MCF 10A (cell line): ENCODE measurements at regions not wholly inside any gene's neighbourhood (a gene's known extent, or its start where the extent isn't known, plus 50 kb on each side); places are given as distances from the start of the nearest gene placed in this dataset.

Experiments used
- BruUV-seq: library from RNA; stranded (reverse); fragments of 400-500 nt; replicated peaks from 2 replicates; lab custom pipeline; 2021; lab: Mats Ljungman, UMichigan
- CTCF ChIA-PET: fragments of 300-600 bp; sonication (Branson Sonifier 250); formaldehyde crosslinking; extraction: SDS; loops from one replicate; lab custom pipeline; 2021; ENCODE audit warnings: antibody characterized with exemption, inconsistent platforms; lab: Yijun Ruan, JAX
- POLR2A ChIA-PET: fragments of 300-600, 350-650 bp; sonication (Branson Sonifier 250); formaldehyde crosslinking; extraction: SDS; loops from one replicate; lab custom pipeline; 2020; ENCODE audit warnings: antibody characterized with exemption, inconsistent platforms; lab: Yijun Ruan, JAX
- DNase-seq: peaks from one replicate; pipeline ENCODE4 v3.0.0-alpha.2; 2018; ENCODE audit not compliant: unreplicated experiment
- H3K27ac Mint-ChIP-seq: one replicate; pipeline ENCODE4 v1.8.0; 2022; ENCODE audit warnings: mild to moderate bottlenecking, low read depth, mixed read lengths; ENCODE audit not compliant: unreplicated experiment
- H3K27me3 Mint-ChIP-seq: one replicate; pipeline ENCODE4 v1.8.0; 2022; ENCODE audit warnings: mixed read lengths; ENCODE audit not compliant: insufficient read depth, unreplicated experiment
- H3K36me3 Mint-ChIP-seq: one replicate; pipeline ENCODE4 v1.8.0; 2022; ENCODE audit warnings: mild to moderate bottlenecking, moderate library complexity, mixed read lengths; ENCODE audit not compliant: insufficient read depth, unreplicated experiment
- H3K4me1 Mint-ChIP-seq: one replicate; pipeline ENCODE4 v1.8.0; 2022; ENCODE audit warnings: mixed read lengths; ENCODE audit not compliant: insufficient read depth, unreplicated experiment
- H3K4me3 Mint-ChIP-seq: one replicate; pipeline ENCODE4 v1.8.0; 2022; ENCODE audit warnings: mild to moderate bottlenecking, moderate library complexity, mixed read lengths; ENCODE audit not compliant: unreplicated experiment
- H3K9me3 Mint-ChIP-seq: one replicate; pipeline ENCODE4 v1.8.0; 2022; ENCODE audit warnings: mixed read lengths; ENCODE audit not compliant: unreplicated experiment
- intact Hi-C: fragments of 100-400 bp; cut with micrococcal nuclease; formaldehyde crosslinking; loops from 2 replicates; pipeline ENCODE4 v1.14.1; 2022
- TF ChIP-seq, protein P1 (sequence below): fragments of 200-600 bp; IDR thresholded peaks from one replicate; pipeline ENCODE4 v1.8.0; 2022; ENCODE audit warnings: antibody characterized with exemption, mild to moderate bottlenecking; ENCODE audit not compliant: unreplicated experiment

DNA sequence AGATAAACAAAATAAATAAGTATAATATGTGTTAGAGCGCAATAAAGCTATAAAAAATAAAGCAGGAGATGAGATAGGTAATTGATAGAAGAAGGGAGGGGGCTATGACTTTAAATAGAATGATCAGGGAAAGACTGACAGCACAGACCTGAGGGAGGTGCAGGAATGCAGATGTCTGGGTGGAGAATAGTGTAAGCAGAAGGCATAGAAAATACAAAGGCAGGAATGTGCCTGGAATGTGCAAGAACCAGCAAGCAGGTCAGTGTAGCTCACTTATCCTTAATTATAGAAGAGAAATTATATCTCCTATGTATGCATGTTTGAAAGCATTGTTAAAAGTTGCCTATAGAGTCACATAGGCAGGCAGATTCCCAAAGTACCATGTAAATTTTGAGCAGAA is 239.4 kb upstream of the SOX14 start:
- TF ChIP-seq, protein P1, sequence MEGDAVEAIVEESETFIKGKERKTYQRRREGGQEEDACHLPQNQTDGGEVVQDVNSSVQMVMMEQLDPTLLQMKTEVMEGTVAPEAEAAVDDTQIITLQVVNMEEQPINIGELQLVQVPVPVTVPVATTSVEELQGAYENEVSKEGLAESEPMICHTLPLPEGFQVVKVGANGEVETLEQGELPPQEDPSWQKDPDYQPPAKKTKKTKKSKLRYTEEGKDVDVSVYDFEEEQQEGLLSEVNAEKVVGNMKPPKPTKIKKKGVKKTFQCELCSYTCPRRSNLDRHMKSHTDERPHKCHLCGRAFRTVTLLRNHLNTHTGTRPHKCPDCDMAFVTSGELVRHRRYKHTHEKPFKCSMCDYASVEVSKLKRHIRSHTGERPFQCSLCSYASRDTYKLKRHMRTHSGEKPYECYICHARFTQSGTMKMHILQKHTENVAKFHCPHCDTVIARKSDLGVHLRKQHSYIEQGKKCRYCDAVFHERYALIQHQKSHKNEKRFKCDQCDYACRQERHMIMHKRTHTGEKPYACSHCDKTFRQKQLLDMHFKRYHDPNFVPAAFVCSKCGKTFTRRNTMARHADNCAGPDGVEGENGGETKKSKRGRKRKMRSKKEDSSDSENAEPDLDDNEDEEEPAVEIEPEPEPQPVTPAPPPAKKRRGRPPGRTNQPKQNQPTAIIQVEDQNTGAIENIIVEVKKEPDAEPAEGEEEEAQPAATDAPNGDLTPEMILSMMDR, result no peak
- ChIA-PET POLR2A (no interaction called here), CTCF (no interaction called here)
- Mint-ChIP-seq H3K4me1 (no peaks in the 10 kb centered on the region), H3K27ac (no peak overlapping the region), H3K36me3 (no peaks in the 10 kb centered on the region), H3K9me3 (peaks cover 6% of the 10 kb centered on the region), H3K4me3 (no peak overlapping the region), H3K27me3 (peaks cover 47% of the 10 kb centered on the region)
- DNase-seq, result no peak
- intact Hi-C loops, result no loop called here
- BruUV-seq, result no TSS peak

DNA sequence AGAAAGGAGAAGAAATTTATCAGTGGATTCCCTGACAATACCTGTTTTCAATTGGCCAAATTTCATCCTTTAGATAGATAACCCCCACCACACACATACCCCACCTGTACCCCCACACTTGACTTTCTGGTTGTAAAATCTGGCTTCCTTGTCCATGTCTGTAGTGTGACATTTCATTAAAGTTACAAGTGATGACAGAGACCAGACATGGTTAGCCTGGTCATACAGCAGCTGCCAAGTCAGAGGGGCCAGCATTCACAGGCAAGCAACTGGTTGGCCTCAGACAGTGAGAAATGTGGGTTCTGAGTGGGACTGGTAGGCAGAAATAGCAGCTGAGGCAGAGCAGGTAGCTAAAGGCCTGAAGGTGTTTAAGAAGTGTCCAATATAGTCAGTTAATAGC is 238.6 kb upstream of the SOX14 start:
- BruUV-seq, result no TSS peak
- no peak for DNase-seq
- POLR2A ChIA-PET, result no interaction called here

DNA sequence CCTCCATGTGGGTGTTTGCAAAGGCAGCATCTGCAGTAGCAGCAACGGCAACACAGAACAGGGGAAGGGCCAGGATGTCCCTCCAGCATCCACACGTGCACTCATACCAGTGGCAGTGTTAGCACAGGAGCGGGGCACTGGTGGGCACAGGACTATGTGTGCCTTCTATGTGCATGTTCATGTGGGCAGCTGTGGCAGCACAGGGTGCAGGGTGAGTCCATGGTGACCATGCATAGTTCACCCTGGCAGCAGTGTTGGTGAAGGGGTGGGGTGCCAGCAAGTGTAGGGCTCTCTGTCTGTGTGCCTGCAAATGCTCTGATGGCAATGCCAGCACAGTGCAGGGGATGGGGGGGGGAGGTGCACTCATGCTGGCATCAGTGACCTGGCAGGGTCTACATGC is 222.1 kb upstream of the SOX14 start:
- POLR2A ChIA-PET, result no interaction called here
- no peak for DNase-seq
- Mint-ChIP-seq H3K4me1 (no peaks in the 10 kb centered on the region), H3K27me3 (peaks cover 12% of the 10 kb centered on the region), H3K9me3 (peaks cover 23% of the 10 kb centered on the region), H3K27ac (no peak overlapping the region), H3K4me3 (no peak overlapping the region), H3K36me3 (no peaks in the 10 kb centered on the region)
- CTCF ChIA-PET, result no interaction called here
- intact Hi-C loops, result no loop called here
- TF ChIP-seq, protein P1, result no peak
- BruUV-seq, result no TSS peak

More for the DNA sequence above, 238.6 kb upstream of the SOX14 start:
- peaks cover 6% of the 10 kb centered on the region for H3K9me3 Mint-ChIP-seq
- H3K27ac Mint-ChIP-seq, result no peak overlapping the region
- intact Hi-C loops, result no loop called here
- H3K36me3 Mint-ChIP-seq, result no peaks in the 10 kb centered on the region
- peaks cover 53% of the 10 kb centered on the region for H3K27me3 Mint-ChIP-seq
- CTCF ChIA-PET, result no interaction called here
- H3K4me1 Mint-ChIP-seq, result no peaks in the 10 kb centered on the region
- TF ChIP-seq, protein P1, result no peak
- H3K4me3 Mint-ChIP-seq, result no peak overlapping the region

DNA sequence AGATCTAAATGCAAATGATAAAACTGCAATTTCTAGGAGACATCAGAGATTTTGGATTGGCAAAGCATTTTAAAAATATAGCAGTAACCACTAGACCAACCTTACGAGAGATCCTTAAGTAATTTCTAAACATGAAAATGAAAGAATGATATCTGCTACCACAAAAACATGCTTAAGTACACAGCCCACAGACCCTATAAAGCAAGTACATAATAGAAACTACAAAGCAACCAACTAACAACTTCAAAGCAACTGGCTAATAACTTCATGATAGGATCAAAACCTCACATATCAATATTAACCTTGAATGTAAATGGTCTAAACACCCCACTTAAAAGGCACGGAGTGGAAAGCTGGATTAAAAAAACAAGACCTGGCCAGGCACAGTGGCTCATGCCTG is 209.9 kb upstream of the SOX14 start:
- no peak for DNase-seq
- Mint-ChIP-seq H3K27me3 (peaks cover 40% of the 10 kb centered on the region), H3K36me3 (no peaks in the 10 kb centered on the region), H3K4me1 (no peaks in the 10 kb centered on the region), H3K9me3 (no peaks in the 10 kb centered on the region), H3K27ac (no peak overlapping the region), H3K4me3 (no peak overlapping the region)
- BruUV-seq, result no TSS peak
- intact Hi-C loops, result no loop called here
- POLR2A ChIA-PET, result no interaction called here
- TF ChIP-seq, protein P1, result no peak
- CTCF ChIA-PET, result no interaction called here
